ENCODE measurements at regions not wholly inside any gene's neighbourhood (a gene's known extent, or its start where the extent isn't known, plus 50 kb on each side); places are given as distances from the start of the nearest gene placed in this dataset.
"Not testable (repeated sequence)": the region's sequence is repeated elsewhere in the genome, so short reads cannot be mapped to it uniquely, and the experiment has no call there.

DNA sequence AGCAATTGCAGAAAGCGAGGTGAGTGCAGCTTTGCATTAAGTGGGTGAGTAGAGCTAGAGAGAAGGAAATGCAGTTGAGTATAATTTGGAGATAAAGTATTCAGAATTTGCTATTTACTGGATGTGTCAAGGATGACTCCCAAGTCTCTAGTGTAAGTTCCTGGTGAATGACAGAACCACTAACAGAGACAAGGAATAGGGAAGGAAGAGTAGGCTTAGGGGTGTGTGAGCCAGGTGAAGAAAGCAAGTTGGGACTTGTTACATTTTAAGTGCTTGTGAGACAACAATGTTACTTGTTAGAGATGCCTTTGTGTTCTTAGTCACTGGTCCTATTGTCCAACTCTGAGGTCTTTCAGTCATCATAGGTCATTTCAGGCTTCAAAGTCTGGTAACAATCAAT, 70.8 kb downstream of the TBC1D26 start:
- not testable (repeated sequence) for BruUV-seq (replicated peaks)

DNA sequence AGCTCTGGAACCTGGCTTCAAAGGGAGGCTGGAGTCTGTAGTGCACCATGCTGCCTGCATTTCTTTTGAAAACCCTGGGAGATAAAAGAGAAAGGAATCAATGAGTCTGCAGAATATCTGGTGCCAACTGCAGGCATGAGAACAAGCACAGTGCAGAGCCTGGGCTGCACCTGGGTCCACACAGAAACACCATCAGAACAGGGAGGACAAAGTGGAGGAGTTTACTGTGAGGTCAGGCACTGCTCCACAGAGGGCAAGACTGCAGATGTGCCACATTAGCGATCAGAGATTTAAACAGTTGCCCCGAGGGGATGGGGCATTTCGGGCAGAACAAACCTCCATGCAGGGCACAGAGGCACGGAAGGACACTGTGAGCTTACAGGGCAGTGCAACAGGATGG, 74.7 kb downstream of the TBC1D26 start:
- H3K27me3 Mint-ChIP-seq (ENCODE audit: insufficient read depth, unreplicated experiment); H3K4me3 ChIP-seq (ENCODE audit: low read depth, low read length); POLR2A ChIA-PET; H3K27me3 ChIP-seq (replicated peaks; ENCODE audit: control insufficient read depth, insufficient read depth, low read length); H3K27ac Mint-ChIP-seq (ENCODE audit: unreplicated experiment); H3K36me3 ChIP-seq (ENCODE audit: control insufficient read depth, insufficient read depth, low read length); H3K4me1 Mint-ChIP-seq (ENCODE audit: low read depth, unreplicated experiment); intact Hi-C loops (cut with micrococcal nuclease; ENCODE audit: unreplicated experiment); H3K9me3 Mint-ChIP-seq (ENCODE audit: unreplicated experiment); DNase-seq; CTCF ChIA-PET; H3K9me3 ChIP-seq; H3K4me3 Mint-ChIP-seq (ENCODE audit: unreplicated experiment); H3K4me1 ChIP-seq; H3K36me3 Mint-ChIP-seq (ENCODE audit: insufficient read depth, unreplicated experiment); BruUV-seq (replicated peaks): not testable (repeated sequence)

More for the DNA sequence above, 70.8 kb downstream of the TBC1D26 start:
- H3K4me3 ChIP-seq (ENCODE audit: low read depth, low read length); DNase-seq; H3K4me3 Mint-ChIP-seq (ENCODE audit: unreplicated experiment); H3K27me3 Mint-ChIP-seq (ENCODE audit: insufficient read depth, unreplicated experiment); H3K27ac Mint-ChIP-seq (ENCODE audit: unreplicated experiment); intact Hi-C loops (cut with micrococcal nuclease; ENCODE audit: unreplicated experiment); H3K4me1 ChIP-seq; H3K9me3 ChIP-seq; CTCF ChIA-PET; POLR2A ChIA-PET; H3K36me3 Mint-ChIP-seq (ENCODE audit: insufficient read depth, unreplicated experiment); H3K4me1 Mint-ChIP-seq (ENCODE audit: low read depth, unreplicated experiment); H3K9me3 Mint-ChIP-seq (ENCODE audit: unreplicated experiment); H3K36me3 ChIP-seq (ENCODE audit: control insufficient read depth, insufficient read depth, low read length); H3K27me3 ChIP-seq (replicated peaks; ENCODE audit: control insufficient read depth, insufficient read depth, low read length): not testable (repeated sequence)

DNA sequence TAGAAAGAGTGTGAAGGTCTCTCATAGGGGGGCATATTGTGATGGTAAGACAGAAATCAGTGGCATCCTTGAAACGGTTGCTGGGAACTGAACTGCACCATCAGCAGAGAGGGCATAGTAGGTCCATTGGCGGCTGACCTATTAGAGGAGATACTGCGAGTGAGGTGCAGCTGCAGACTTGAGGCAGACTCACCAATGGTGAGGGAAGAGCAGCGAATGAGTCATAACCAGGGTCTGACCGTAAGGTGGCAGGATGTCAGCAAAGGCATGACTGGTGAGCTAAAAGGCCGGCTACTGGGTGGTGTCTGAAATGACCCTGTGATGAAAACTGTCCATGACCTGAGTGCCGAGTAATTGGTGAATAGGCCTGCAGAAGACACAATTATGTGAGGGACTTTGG, 81.3 kb downstream of the TBC1D26 start:
- H3K4me1 ChIP-seq; H3K27me3 Mint-ChIP-seq (ENCODE audit: insufficient read depth, unreplicated experiment); intact Hi-C loops (cut with micrococcal nuclease; ENCODE audit: unreplicated experiment); DNase-seq; H3K9me3 ChIP-seq; H3K27ac Mint-ChIP-seq (ENCODE audit: unreplicated experiment); H3K4me3 Mint-ChIP-seq (ENCODE audit: unreplicated experiment); BruUV-seq (replicated peaks); POLR2A ChIA-PET; H3K9me3 Mint-ChIP-seq (ENCODE audit: unreplicated experiment); H3K4me1 Mint-ChIP-seq (ENCODE audit: low read depth, unreplicated experiment); H3K4me3 ChIP-seq (ENCODE audit: low read depth, low read length); H3K36me3 ChIP-seq (ENCODE audit: control insufficient read depth, insufficient read depth, low read length); CTCF ChIA-PET; H3K27me3 ChIP-seq (replicated peaks; ENCODE audit: control insufficient read depth, insufficient read depth, low read length); H3K36me3 Mint-ChIP-seq (ENCODE audit: insufficient read depth, unreplicated experiment): not testable (repeated sequence)

DNA sequence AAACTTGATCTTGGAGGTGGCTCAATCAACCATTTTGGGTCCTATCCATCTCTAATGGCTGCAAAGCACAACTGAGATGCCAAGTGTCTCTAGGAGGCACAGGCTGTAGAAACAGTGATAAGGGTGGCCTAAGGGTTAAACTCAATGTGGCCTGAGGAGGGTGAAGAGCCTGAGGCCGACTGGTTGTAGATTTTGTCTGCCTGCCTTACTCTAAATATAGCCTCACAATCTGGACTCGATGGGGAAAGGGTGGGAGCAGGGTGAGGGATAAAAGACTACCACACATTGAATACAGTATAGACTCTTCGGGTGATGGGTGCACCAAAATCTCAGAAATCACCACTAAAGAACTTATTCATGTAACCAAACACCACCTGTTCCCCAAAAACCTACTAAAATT, 81.9 kb downstream of the TBC1D26 start:
- BruUV-seq (replicated peaks); H3K27me3 Mint-ChIP-seq (ENCODE audit: insufficient read depth, unreplicated experiment); intact Hi-C loops (cut with micrococcal nuclease; ENCODE audit: unreplicated experiment); CTCF ChIA-PET; H3K4me3 ChIP-seq (ENCODE audit: low read depth, low read length); H3K9me3 ChIP-seq; H3K4me1 Mint-ChIP-seq (ENCODE audit: low read depth, unreplicated experiment); H3K9me3 Mint-ChIP-seq (ENCODE audit: unreplicated experiment); DNase-seq; H3K36me3 ChIP-seq (ENCODE audit: control insufficient read depth, insufficient read depth, low read length); H3K36me3 Mint-ChIP-seq (ENCODE audit: insufficient read depth, unreplicated experiment); H3K4me1 ChIP-seq; H3K27me3 ChIP-seq (replicated peaks; ENCODE audit: control insufficient read depth, insufficient read depth, low read length); H3K4me3 Mint-ChIP-seq (ENCODE audit: unreplicated experiment); POLR2A ChIA-PET; H3K27ac Mint-ChIP-seq (ENCODE audit: unreplicated experiment): not testable (repeated sequence)

DNA sequence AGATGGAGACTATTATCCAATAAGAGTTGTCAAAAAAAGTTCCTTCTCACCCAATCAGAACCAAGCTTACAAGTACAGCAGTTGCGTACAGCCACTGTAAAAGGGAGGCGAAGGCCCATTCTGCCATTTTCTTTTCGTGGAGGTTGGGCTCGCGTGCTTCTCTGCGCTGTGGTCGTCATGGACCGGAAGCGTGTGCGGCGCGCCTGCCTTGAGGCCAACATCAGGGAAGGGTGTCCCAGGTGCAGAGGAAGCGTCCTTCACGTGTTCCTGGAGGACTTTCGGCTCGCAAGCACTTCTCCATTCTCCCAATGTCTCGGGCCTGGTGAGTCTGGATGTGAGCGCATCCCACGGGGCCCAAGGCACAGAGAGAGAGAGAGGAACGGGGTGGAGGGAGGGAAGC, 85.8 kb downstream of the TBC1D26 start:
- intact Hi-C loops (cut with micrococcal nuclease; ENCODE audit: unreplicated experiment); H3K4me1 ChIP-seq; CTCF ChIA-PET; H3K36me3 ChIP-seq (ENCODE audit: control insufficient read depth, insufficient read depth, low read length); H3K4me3 ChIP-seq (ENCODE audit: low read depth, low read length); BruUV-seq (replicated peaks); H3K4me3 Mint-ChIP-seq (ENCODE audit: unreplicated experiment); H3K4me1 Mint-ChIP-seq (ENCODE audit: low read depth, unreplicated experiment); H3K27me3 Mint-ChIP-seq (ENCODE audit: insufficient read depth, unreplicated experiment); H3K27me3 ChIP-seq (replicated peaks; ENCODE audit: control insufficient read depth, insufficient read depth, low read length); H3K27ac Mint-ChIP-seq (ENCODE audit: unreplicated experiment); H3K9me3 Mint-ChIP-seq (ENCODE audit: unreplicated experiment); H3K9me3 ChIP-seq; H3K36me3 Mint-ChIP-seq (ENCODE audit: insufficient read depth, unreplicated experiment); DNase-seq; POLR2A ChIA-PET: not testable (repeated sequence)

DNA sequence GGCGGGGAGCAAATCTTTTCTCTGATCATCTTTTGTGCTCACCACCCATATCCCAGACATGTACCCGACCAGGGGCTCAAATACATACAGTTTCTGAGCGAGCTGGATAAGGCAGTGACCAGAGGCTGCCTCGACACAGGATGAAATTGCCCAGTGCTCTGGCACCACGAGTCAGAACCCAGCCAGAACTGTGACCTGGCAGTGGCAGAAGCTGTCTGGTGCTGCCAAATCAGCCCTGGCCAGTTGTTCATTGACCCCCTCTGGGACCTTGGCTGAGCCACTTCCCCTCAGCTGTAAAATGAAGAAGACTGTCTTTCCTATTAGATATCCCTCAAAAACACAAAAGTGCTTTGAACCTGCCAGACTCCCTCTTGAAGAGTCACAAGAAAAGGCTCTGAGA, 90.2 kb downstream of the TBC1D26 start:
- H3K27ac Mint-ChIP-seq (ENCODE audit: unreplicated experiment); H3K4me1 ChIP-seq; BruUV-seq (replicated peaks); H3K27me3 Mint-ChIP-seq (ENCODE audit: insufficient read depth, unreplicated experiment); CTCF ChIA-PET; DNase-seq; H3K9me3 ChIP-seq; H3K4me1 Mint-ChIP-seq (ENCODE audit: low read depth, unreplicated experiment); H3K36me3 ChIP-seq (ENCODE audit: control insufficient read depth, insufficient read depth, low read length); H3K27me3 ChIP-seq (replicated peaks; ENCODE audit: control insufficient read depth, insufficient read depth, low read length); H3K4me3 Mint-ChIP-seq (ENCODE audit: unreplicated experiment); H3K4me3 ChIP-seq (ENCODE audit: low read depth, low read length); H3K9me3 Mint-ChIP-seq (ENCODE audit: unreplicated experiment); intact Hi-C loops (cut with micrococcal nuclease; ENCODE audit: unreplicated experiment); POLR2A ChIA-PET; H3K36me3 Mint-ChIP-seq (ENCODE audit: insufficient read depth, unreplicated experiment): not testable (repeated sequence)

All from Caco-2 (cell line).